ENCODE measurements at regions not wholly inside any gene's neighbourhood (a gene's known extent, or its start where the extent isn't known, plus 50 kb on each side); places are given as distances from the start of the nearest gene placed in this dataset.

DNA sequence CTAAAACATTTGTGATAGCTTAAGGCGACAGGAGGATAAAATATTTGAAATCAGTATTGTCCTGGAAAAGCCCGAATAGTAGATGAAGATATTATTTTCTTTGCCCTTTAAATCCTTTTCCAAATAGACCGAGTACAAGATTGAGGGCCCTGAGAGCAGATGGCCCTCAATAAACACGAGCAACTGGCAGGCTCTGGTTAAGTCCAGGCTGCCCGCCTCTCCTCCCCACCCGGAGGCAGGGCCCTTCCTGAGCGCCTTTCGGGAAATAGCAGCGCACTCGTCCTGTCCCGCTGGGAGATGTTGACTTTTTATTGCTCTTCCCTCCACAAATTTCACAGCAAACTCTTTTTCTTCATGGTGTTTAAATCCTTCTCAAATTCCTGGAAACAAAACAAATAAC lies 50.8 kb upstream of the MAX start:
- TF ChIP-seq, protein P1, sequence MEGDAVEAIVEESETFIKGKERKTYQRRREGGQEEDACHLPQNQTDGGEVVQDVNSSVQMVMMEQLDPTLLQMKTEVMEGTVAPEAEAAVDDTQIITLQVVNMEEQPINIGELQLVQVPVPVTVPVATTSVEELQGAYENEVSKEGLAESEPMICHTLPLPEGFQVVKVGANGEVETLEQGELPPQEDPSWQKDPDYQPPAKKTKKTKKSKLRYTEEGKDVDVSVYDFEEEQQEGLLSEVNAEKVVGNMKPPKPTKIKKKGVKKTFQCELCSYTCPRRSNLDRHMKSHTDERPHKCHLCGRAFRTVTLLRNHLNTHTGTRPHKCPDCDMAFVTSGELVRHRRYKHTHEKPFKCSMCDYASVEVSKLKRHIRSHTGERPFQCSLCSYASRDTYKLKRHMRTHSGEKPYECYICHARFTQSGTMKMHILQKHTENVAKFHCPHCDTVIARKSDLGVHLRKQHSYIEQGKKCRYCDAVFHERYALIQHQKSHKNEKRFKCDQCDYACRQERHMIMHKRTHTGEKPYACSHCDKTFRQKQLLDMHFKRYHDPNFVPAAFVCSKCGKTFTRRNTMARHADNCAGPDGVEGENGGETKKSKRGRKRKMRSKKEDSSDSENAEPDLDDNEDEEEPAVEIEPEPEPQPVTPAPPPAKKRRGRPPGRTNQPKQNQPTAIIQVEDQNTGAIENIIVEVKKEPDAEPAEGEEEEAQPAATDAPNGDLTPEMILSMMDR (IDR thresholded peaks at IDR 0.05; ENCODE audit: low read depth, low read length), result no peak
- H3K4me3 ChIP-seq (replicated peaks in 1 of 2; ENCODE audit: low read depth in 2 of 2, low read length in 2 of 2), result no peak overlapping the region
- DNase-seq (ENCODE audit: low read depth in 2 of 2), result no peak

DNA sequence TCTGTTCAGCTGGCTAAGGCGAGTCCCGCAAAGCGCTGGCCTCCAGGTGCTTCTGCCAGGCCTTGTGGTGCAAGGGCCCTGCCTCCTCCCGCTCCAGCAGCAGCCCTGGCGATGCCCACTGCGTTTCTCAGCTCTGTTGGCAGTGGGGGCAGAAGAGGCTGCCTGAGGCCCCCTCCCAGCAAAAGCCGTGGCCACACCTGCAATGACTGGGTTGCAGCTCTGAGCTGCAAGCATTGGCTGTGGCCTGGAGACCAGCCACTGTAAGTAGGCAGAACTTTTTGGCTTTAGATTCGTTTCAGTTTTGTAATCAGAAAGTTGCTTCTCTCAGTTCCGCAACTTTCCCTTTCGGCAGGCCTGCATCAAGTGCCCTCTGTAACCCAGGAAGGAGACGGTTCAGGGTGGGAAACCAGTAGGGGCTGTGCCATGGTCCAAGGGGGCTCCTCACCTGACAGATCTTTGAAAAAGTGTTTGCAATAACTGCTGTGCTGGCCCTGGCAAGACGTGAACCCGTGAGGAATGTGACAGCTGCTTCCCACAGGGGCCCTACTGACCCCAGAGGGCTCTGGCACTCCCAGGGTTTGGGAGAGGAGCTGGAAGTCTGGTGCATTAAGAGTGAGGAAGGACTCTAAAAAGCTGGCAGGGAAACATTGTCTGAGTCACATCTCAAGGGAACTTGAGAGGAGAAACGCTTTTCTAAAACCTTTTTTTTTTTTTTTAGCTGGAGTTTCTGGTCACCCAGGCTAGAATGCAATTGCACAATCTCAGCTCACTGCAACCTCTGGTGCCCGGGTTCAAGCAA lies 54.5 kb upstream of the MAX start:
- DNase-seq (ENCODE audit: low read depth in 2 of 2), result peak; percentile 91 to 94
- peak overlapping the region in 1 of 2 donors; percentile 9 for H3K4me3 ChIP-seq (replicated peaks in 1 of 2; ENCODE audit: low read depth in 2 of 2, low read length in 2 of 2)
- TF ChIP-seq, protein P1 (IDR thresholded peaks at IDR 0.05; ENCODE audit: low read depth, low read length), result no peak

DNA sequence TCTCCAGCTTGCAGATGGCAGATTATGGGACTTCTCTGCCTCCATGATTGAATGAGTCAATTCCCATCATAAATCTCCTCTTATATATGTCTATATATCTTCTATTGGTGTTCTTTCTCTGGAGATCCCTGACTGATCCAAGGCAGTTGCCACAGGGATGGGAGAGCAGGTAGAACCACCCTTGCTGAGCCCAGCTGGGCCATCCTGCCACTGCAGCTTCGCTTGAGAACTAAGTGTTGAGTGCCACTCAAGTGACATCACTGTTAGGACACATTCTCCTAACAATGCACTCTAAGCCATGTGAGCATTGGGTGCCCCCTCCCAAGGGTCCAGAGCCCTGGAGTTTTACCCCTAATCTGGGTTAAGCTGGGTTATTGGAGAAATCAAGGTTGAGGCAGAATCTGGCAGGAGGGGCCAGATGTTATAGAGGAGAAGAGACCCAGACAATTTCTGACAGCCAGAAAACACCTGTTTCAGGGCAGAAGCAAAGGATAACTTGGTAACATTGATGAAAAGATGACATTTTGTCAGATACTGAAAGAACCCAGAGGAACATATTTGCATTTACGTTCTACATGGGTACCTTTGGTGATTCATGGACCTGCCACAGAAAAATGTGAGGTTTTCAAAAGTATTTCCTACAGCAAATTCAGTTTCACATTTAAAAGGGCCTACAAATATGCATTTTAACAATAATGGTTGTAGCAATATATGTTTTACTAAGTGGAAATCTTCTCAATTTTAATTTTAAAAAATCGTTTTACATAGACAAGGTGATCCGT lies 57.2 kb upstream of the MAX start:
- TF ChIP-seq, protein P1 (IDR thresholded peaks at IDR 0.05; ENCODE audit: low read depth, low read length), result no peak
- H3K4me3 ChIP-seq (replicated peaks in 1 of 2; ENCODE audit: low read depth in 2 of 2, low read length in 2 of 2), result no peak overlapping the region
- no peak for DNase-seq (ENCODE audit: low read depth in 2 of 2)

DNA sequence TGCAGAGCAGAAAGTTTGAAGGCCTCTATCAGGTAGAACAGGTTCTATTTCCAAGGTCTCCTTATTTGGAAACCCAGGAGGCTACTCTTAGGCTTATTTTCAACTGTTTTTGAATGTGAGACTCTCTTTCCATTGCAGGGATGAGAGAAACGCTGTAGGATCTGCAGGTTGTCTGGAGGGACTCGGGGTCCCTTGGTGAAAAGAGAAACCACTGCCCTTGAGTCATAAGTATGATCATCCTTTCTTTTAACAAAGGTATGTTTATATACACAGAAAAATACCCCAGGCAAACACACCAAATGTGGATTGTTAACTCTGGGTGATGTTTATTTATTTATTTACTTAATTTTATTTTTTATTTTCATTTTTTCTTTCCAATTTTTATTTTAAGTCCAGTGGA lies 57.8 kb upstream of the MAX start:
- DNase-seq (ENCODE audit: low read depth in 2 of 2), result no peak
- TF ChIP-seq, protein P1 (IDR thresholded peaks at IDR 0.05; ENCODE audit: low read depth, low read length), result no peak
- no peak overlapping the region for H3K4me3 ChIP-seq (replicated peaks in 1 of 2; ENCODE audit: low read depth in 2 of 2, low read length in 2 of 2)

DNA sequence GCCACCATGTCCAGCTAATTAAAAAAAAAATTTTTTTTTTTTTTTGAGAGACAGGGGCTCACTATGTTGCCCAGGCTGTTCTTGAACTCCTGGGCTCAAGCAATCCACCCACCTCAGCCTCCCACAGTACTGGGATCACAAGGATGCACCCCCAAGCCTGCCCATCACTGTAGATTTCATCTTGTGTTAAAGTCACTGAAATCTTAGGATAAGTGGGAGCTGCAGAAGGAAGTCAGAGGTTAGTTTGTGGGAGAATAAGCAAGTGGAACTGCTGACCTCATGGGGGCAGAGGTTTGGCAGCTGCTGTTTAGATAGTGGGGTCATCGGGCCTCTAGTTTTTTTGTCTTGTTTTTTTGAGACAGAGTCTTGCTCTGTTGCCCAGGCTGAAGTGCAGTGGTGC lies 59.7 kb upstream of the MAX start:
- no peak for DNase-seq (ENCODE audit: low read depth in 2 of 2)
- H3K4me3 ChIP-seq (replicated peaks in 1 of 2; ENCODE audit: low read depth in 2 of 2, low read length in 2 of 2), result no peak overlapping the region
- TF ChIP-seq, protein P1 (IDR thresholded peaks at IDR 0.05; ENCODE audit: low read depth, low read length), result no peak

DNA sequence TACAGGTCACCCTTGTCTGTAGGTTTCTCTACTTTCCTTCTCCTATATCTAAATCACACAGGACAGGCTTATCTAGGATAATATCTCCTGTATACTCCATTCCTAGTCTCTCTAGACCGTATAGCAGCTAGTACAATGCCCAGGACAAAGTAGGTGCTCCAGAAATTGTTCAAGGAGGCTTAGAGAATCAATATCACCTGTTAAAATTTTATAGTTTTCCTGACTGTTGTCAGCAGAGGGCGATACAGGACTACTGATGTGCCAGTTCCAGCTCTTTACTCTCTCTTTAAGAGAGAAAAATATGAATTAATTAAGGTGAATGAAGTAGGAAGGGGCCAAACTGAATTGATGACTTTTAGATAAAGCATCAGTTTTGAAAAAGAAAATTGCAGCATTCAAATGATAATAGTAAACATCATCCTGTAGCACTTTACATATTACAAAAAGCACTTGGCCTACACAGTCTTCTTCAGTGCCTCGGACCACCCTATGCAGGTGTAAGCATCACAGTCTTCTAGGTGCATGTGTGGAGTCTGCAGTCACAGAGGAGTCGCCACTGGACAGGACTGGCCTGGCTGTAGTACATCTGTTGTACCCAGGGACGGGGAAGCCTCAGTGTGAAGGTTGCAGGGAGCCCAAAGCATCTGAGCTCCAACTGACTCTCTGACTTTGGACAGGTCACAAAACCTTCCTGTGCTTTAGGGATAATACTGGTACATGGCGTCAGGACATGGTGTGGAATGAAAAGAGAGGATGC lies 61.9 kb upstream of the MAX start:
- no peak overlapping the region for H3K4me3 ChIP-seq (replicated peaks in 1 of 2; ENCODE audit: low read depth in 2 of 2, low read length in 2 of 2)
- TF ChIP-seq, protein P1 (IDR thresholded peaks at IDR 0.05; ENCODE audit: low read depth, low read length), result peak; percentile 58
- peak; percentile 69 to 77 for DNase-seq (ENCODE audit: low read depth in 2 of 2)

All from cardiac fibroblast (primary cell).